Inflammatory macrophage treated with lipopolysaccharide for 4 hours (primary cell): ENCODE measurements at regions not wholly inside any gene's neighbourhood (a gene's known extent, or its start where the extent isn't known, plus 50 kb on each side); places are given as distances from the start of the nearest gene placed in this dataset.
"Not testable (repeated sequence)": the region's sequence is repeated elsewhere in the genome, so short reads cannot be mapped to it uniquely, and the experiment has no call there.

ENCODE experiments used
- DNase-seq: peaks from one replicate; pipeline ENCODE4 v3.0.0-alpha.2; 2020

GRCh38 chr5:123720955-123721354 is 209.0 kb downstream of the CSNK1G3 start:
- DNase-seq, result no peak

- DNase-seq, result no peak
Observed at GRCh38 chr5:123720339-123720738, 208.4 kb downstream of the CSNK1G3 start.

GRCh38 chr5:123719004-123719403 is 207.0 kb downstream of the CSNK1G3 start:
- DNase-seq, result no peak

GRCh38 chr5:123718238-123718637 is 206.3 kb downstream of the CSNK1G3 start:
- DNase-seq, result no peak

GRCh38 chr5:123717139-123717538 is 205.2 kb downstream of the CSNK1G3 start:
- no peak for DNase-seq

- DNase-seq, result no peak
Observed at GRCh38 chr5:123710031-123710430, 198.1 kb downstream of the CSNK1G3 start.

GRCh38 chr5:123709422-123709821 is 197.4 kb downstream of the CSNK1G3 start:
- no peak for DNase-seq

- DNase-seq, result no peak
Observed at GRCh38 chr5:123708074-123708806, 196.3 kb downstream of the CSNK1G3 start.

- DNase-seq, result no peak
Observed at GRCh38 chr5:123706531-123706930, 194.6 kb downstream of the CSNK1G3 start.

GRCh38 chr5:123705741-123706140 is 193.8 kb downstream of the CSNK1G3 start:
- DNase-seq, result no peak

- no peak for DNase-seq
Observed at GRCh38 chr5:123701511-123702200, 189.7 kb downstream of the CSNK1G3 start.

- DNase-seq, result no peak
Observed at GRCh38 chr5:123700624-123701287, 188.8 kb downstream of the CSNK1G3 start.

GRCh38 chr5:123699571-123699970 is 187.6 kb downstream of the CSNK1G3 start:
- DNase-seq, result no peak

GRCh38 chr5:123698937-123699336 is 187.0 kb downstream of the CSNK1G3 start:
- not testable (repeated sequence) for DNase-seq

GRCh38 chr5:123696921-123697341 is 185.0 kb downstream of the CSNK1G3 start:
- DNase-seq, result no peak

- DNase-seq, result no peak
Observed at GRCh38 chr5:123690821-123691220, 178.8 kb downstream of the CSNK1G3 start.

GRCh38 chr5:123681061-123681460 is 169.1 kb downstream of the CSNK1G3 start:
- DNase-seq, result no peak

- DNase-seq, result no peak
Observed at GRCh38 chr5:123673107-123673506, 161.1 kb downstream of the CSNK1G3 start.

- DNase-seq, result no peak
Observed at GRCh38 chr5:123671711-123672456, 159.9 kb downstream of the CSNK1G3 start.

GRCh38 chr5:123671042-123671441 is 159.1 kb downstream of the CSNK1G3 start:
- peak; percentile 39 for DNase-seq
